ENCODE measurements at regions not wholly inside any gene's neighbourhood (a gene's known extent, or its start where the extent isn't known, plus 50 kb on each side); places are given as distances from the start of the nearest gene placed in this dataset.

GRCh38 chr9:16069671-16070454 is 517.0 kb downstream of the CCDC171 start:
- TF ChIP-seq REST (IDR thresholded peaks at IDR 0.05; ENCODE audit: insufficient read depth in 1 of 2, low read depth in 2 of 2, low read length in 1 of 2) = no peak
- TF ChIP-seq TCF7L2 (IDR thresholded peaks at IDR 0.05; ENCODE audit: low read depth, low read length) = no peak
- no peak for TF ChIP-seq CTCF (IDR thresholded peaks at IDR 0.05)
- no peak for TF ChIP-seq POLR2AphosphoS5 (IDR thresholded peaks at IDR 0.05; ENCODE audit: low read depth, low read length)
- no peak for TF ChIP-seq SIN3A (IDR thresholded peaks at IDR 0.05; ENCODE audit: borderline replicate concordance, insufficient read depth, low read depth, low read length)
- H3K27ac ChIP-seq (ENCODE audit: low read length) = no peak overlapping the region
- ChIA-PET CTCF (no interaction called here), POLR2A (no interaction called here)
- no peak overlapping the region for H3K4me3 ChIP-seq (ENCODE audit: low read depth in 2 of 2, low read length in 2 of 2)
- no TSS peak for BruUV-seq (replicated peaks)
- ATAC-seq (no peak), DNase-seq (ENCODE audit: low read depth, low spot score) (no peak)
- in situ Hi-C loops (cut with HindIII; ENCODE audit: low pct_unique_long_range_greater_than_20kb, low sequenced_read_pairs) = no loop called here
- H3K36me3 ChIP-seq (ENCODE audit: control insufficient read depth, insufficient read depth, low read length) = no peaks in the 10 kb centered on the region
- H3K27me3 ChIP-seq (ENCODE audit: control insufficient read depth, insufficient read depth, low read length) = no peaks in the 10 kb centered on the region
- H3K4me1 ChIP-seq (ENCODE audit: control insufficient read depth, insufficient read depth, low read length) = no peaks in the 10 kb centered on the region
- no peaks in the 10 kb centered on the region for H3K9me3 ChIP-seq (ENCODE audit: control insufficient read depth, insufficient read depth, low read depth, low read length)
- intact Hi-C loops (cut with micrococcal nuclease; ENCODE audit: unreplicated experiment) = no loop called here

DNA sequence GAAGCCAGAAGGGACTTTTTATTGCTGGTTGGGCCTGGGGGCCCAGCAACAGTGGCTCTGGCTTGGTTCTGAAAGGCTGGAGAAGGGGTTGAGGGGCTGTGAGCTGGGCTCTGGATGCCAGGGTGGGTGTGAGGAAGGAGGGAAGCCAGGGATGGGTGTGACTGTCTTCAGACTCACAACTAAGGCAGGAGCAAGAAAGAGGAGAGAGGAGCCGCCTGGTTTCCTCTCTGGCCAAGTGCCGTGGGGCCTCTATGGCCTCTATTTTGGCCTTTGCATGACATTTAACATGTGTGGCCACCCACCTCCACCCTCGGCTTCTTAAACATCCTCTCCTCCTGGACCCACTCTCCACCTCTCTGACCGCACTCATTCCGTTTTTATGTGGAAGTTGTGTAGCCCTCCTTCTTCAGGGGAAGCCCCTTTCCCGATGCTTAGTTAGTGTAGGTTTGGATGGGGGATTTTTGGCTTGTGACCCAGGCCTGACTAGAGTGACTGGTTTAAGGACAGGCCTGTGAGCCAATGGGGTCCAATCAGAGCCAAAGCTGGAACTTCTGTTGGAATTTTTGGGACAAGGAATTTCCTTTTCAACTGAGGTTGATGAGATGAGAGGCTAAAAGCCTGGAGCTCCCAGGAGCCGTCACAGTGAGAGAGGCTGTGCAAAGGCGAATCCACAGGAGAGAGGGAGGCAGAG is 517.8 kb downstream of the CCDC171 start:
- TF ChIP-seq CTCF (IDR thresholded peaks at IDR 0.05) = no peak
- TF ChIP-seq SIN3A (IDR thresholded peaks at IDR 0.05; ENCODE audit: borderline replicate concordance, insufficient read depth, low read depth, low read length) = no peak
- TF ChIP-seq POLR2AphosphoS5 (IDR thresholded peaks at IDR 0.05; ENCODE audit: low read depth, low read length) = no peak
- no peak for TF ChIP-seq TCF7L2 (IDR thresholded peaks at IDR 0.05; ENCODE audit: low read depth, low read length)
- TF ChIP-seq REST (IDR thresholded peaks at IDR 0.05; ENCODE audit: insufficient read depth in 1 of 2, low read depth in 2 of 2, low read length in 1 of 2) = no peak
- H3K27ac ChIP-seq (ENCODE audit: low read length) = no peak overlapping the region

More for the DNA sequence above, 517.8 kb downstream of the CCDC171 start:
- intact Hi-C loops (cut with micrococcal nuclease; ENCODE audit: unreplicated experiment) = no loop called here
- CTCF ChIA-PET = no interaction called here
- Histone ChIP-seq H3K4me3 (ENCODE audit: low read depth in 2 of 2, low read length in 2 of 2) (no peak overlapping the region), H3K27me3 (ENCODE audit: control insufficient read depth, insufficient read depth, low read length) (no peaks in the 10 kb centered on the region), H3K4me1 (ENCODE audit: control insufficient read depth, insufficient read depth, low read length) (no peaks in the 10 kb centered on the region), H3K36me3 (ENCODE audit: control insufficient read depth, insufficient read depth, low read length) (no peaks in the 10 kb centered on the region), H3K9me3 (ENCODE audit: control insufficient read depth, insufficient read depth, low read depth, low read length) (no peaks in the 10 kb centered on the region)
- no TSS peak for BruUV-seq (replicated peaks)
- POLR2A ChIA-PET = no interaction called here
- DNase-seq (ENCODE audit: low read depth, low spot score) (no peak), ATAC-seq (no peak)
- in situ Hi-C loops (cut with HindIII; ENCODE audit: low pct_unique_long_range_greater_than_20kb, low sequenced_read_pairs) = no loop called here
